Liver (tissue), 3 donors: ENCODE measurements at regions not wholly inside any gene's neighbourhood (a gene's known extent, or its start where the extent isn't known, plus 50 kb on each side); places are given as distances from the start of the nearest gene placed in this dataset.

Source experiments
- JUND ChIP-seq, 2 donors: IDR thresholded peaks; 2 replicates each; pipeline ENCODE4 v1.6.1; 2016; ENCODE audit warnings: antibody characterized with exemption in 2 of 2
- REST ChIP-seq: IDR thresholded peaks from 2 replicates; pipeline ENCODE4 v1.6.1; 2016; ENCODE audit warnings: antibody characterized with exemption, mild to moderate bottlenecking
- SP1 ChIP-seq: IDR thresholded peaks from 2 replicates; pipeline ENCODE4 v1.6.1; 2018; ENCODE audit warnings: antibody characterized with exemption, mild to moderate bottlenecking
- TAF1 ChIP-seq: conservative IDR thresholded peaks from 2 replicates; pipeline ENCODE4 v1.6.1; 2016; ENCODE audit warnings: antibody characterized with exemption, mild to moderate bottlenecking
- TF ChIP-seq, protein P1 (sequence below): fragments of 150-350 bp; IDR thresholded peaks from 2 replicates; pipeline ENCODE4 v1.5.1; 2017; ENCODE audit warnings: improper control_type of control experiment, low read depth, low read length; ENCODE audit not compliant: missing input control
- TF ChIP-seq, protein P2 (sequence below): IDR thresholded peaks from 2 replicates; pipeline ENCODE4 v1.6.1; 2016; ENCODE audit warnings: antibody characterized with exemption
- donor health status: healthy.
- donor health status: healthy.

- TF ChIP-seq, protein P1, sequence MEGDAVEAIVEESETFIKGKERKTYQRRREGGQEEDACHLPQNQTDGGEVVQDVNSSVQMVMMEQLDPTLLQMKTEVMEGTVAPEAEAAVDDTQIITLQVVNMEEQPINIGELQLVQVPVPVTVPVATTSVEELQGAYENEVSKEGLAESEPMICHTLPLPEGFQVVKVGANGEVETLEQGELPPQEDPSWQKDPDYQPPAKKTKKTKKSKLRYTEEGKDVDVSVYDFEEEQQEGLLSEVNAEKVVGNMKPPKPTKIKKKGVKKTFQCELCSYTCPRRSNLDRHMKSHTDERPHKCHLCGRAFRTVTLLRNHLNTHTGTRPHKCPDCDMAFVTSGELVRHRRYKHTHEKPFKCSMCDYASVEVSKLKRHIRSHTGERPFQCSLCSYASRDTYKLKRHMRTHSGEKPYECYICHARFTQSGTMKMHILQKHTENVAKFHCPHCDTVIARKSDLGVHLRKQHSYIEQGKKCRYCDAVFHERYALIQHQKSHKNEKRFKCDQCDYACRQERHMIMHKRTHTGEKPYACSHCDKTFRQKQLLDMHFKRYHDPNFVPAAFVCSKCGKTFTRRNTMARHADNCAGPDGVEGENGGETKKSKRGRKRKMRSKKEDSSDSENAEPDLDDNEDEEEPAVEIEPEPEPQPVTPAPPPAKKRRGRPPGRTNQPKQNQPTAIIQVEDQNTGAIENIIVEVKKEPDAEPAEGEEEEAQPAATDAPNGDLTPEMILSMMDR = no peak
- TF ChIP-seq JUND (IDR thresholded peaks at IDR 0.05) (no peak), SP1 (no peak), TAF1 (no peak), REST (no peak)
- TF ChIP-seq, protein P2, sequence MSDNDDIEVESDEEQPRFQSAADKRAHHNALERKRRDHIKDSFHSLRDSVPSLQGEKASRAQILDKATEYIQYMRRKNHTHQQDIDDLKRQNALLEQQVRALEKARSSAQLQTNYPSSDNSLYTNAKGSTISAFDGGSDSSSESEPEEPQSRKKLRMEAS = no peak
Observed at GRCh38 chr13:40433577-40433976, 232.9 kb downstream of the FOXO1 start.
